Stimulated activated naive B cell treated with anti-CD40 and anti-IgM and Interleukin-4, amounts not matched to agents 10 μg/mL and 1 μg/mL and 100 μg/mL, for 72 hours (primary cell): ENCODE measurements at regions not wholly inside any gene's neighbourhood (a gene's known extent, or its start where the extent isn't known, plus 50 kb on each side); places are given as distances from the start of the nearest gene placed in this dataset.

Experiments
- ATAC-seq, 2 donors: fragments of 150-1000 bp; cut with Tn5 transposase; replicated peaks; 2 replicates each; pipeline ENCODE4 v1.10.0; 2021; ENCODE audit warnings: moderate library complexity in 1 of 2
- DNase-seq: peaks from one replicate; pipeline ENCODE4 v3.0.0; 2021
- H3K27ac Mint-ChIP-seq: one replicate; pipeline ENCODE4 v1.8.0; 2022; ENCODE audit warnings: mild to moderate bottlenecking, mixed read lengths
- H3K27me3 Mint-ChIP-seq, 2 donors: one replicate each; pipeline ENCODE4 v1.8.0; 2022; ENCODE audit warnings: mixed read lengths in 2 of 2
- H3K36me3 Mint-ChIP-seq, 2 donors: one replicate each; pipeline ENCODE4 v1.8.0; 2022; ENCODE audit warnings: mixed read lengths in 2 of 2, mild to moderate bottlenecking in 1 of 2
- H3K4me1 Mint-ChIP-seq, 2 donors: one replicate each; pipeline ENCODE4 v1.8.0; 2022; ENCODE audit warnings: mixed read lengths in 2 of 2, mild to moderate bottlenecking in 1 of 2
- H3K4me3 Mint-ChIP-seq, 2 donors: one replicate each; pipeline ENCODE4 v1.8.0; 2022; ENCODE audit warnings: mild to moderate bottlenecking in 2 of 2, mixed read lengths in 2 of 2, moderate library complexity in 1 of 2
- H3K9me3 Mint-ChIP-seq, 2 donors: one replicate each; pipeline ENCODE4 v1.8.0; 2022; ENCODE audit warnings: mixed read lengths in 2 of 2, mild to moderate bottlenecking in 1 of 2

DNA sequence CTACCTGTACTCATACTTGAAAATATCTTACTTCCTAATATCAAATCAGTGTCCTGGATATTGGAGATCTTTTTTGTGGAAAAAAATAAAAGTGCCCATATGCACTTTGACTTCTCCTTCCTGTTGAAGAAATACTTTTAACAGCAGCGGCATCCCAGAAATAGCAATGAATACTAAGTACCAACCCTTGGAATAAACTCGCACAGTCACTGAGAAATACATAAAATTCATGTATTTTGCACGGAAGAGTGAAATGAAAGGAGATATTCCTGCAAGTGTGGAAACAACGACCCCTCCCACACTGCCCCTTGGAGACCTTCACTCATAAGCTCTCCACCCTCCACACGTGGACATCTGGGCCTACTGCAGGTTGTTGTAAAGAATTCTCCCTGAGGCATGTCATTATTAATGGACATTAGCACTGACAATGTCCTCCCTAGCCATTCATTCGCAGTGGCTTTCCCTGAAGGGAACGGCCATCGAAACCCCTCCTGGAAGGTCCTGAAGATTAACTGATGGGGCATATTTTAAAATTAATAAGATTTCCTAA, 407.6 kb upstream of the PFKP start:
- H3K4me1 Mint-ChIP-seq: no peaks in the 10 kb centered on the region
- H3K9me3 Mint-ChIP-seq: peaks cover 0 to 4% of the 10 kb centered on the region in 2 donors
- DNase-seq: no peak
- no peak overlapping the region for H3K4me3 Mint-ChIP-seq
- no peaks in the 10 kb centered on the region for H3K36me3 Mint-ChIP-seq
- peaks cover 0 to 6% of the 10 kb centered on the region in 2 donors for H3K27me3 Mint-ChIP-seq
- no peak overlapping the region for H3K27ac Mint-ChIP-seq
- ATAC-seq: no peak

GRCh38 chr10:2658780-2659179, 408.6 kb upstream of the PFKP start:
- no peak for ATAC-seq
- H3K9me3 Mint-ChIP-seq: no peaks in the 10 kb centered on the region
- no peaks in the 10 kb centered on the region for H3K4me1 Mint-ChIP-seq
- H3K27me3 Mint-ChIP-seq: peaks cover 0 to 6% of the 10 kb centered on the region in 2 donors
- no peak overlapping the region for H3K27ac Mint-ChIP-seq
- H3K36me3 Mint-ChIP-seq: no peaks in the 10 kb centered on the region
- H3K4me3 Mint-ChIP-seq: no peak overlapping the region
- DNase-seq: no peak

DNA sequence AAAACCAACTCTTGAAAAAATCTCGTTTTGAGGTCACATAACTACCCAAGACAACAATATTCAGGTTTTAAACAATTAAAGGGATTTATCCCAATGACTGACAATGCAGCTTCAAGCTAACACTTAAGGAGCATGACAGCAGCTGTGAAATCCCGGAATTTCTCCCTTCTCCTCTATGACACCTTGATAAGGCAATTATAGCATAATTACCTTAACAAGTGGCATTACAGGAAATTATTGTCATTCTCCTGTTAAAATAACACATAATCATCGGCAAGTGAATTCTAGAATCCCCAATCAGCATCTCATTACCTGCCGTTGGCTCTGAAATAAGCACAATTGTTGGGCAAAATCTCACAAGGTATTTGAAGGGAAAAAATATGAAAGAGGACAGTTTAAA, 417.0 kb upstream of the PFKP start:
- peaks cover 0 to 1% of the 10 kb centered on the region in 2 donors for H3K9me3 Mint-ChIP-seq
- DNase-seq (no peak), ATAC-seq (no peak)
- H3K4me1 Mint-ChIP-seq: no peaks in the 10 kb centered on the region
- H3K27ac Mint-ChIP-seq: no peak overlapping the region
- H3K27me3 Mint-ChIP-seq: peaks cover 0 to 4% of the 10 kb centered on the region in 2 donors
- H3K4me3 Mint-ChIP-seq: no peak overlapping the region
- no peaks in the 10 kb centered on the region for H3K36me3 Mint-ChIP-seq

DNA sequence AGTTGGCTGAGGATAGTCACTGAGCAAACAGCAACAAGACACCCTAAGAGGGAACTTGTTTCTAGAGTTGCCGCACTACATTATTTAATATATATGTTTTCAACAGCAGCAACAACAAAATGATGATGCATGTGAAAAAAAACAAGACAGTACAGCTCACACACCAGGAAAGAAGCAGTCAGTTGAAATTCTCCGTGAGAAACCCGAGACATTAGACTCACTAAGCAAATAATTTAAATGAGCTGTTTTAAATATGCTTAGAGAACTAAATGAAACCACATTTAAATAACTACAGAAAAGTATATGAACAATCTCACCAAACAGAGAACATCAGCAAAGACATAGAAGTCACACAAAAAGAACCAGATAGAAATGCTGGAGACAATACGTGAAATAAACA, 426.3 kb upstream of the PFKP start:
- H3K27me3 Mint-ChIP-seq: peaks cover 0 to 15% of the 10 kb centered on the region in 2 donors
- H3K4me3 Mint-ChIP-seq: no peak overlapping the region
- H3K27ac Mint-ChIP-seq: no peak overlapping the region
- H3K4me1 Mint-ChIP-seq: no peaks in the 10 kb centered on the region
- peaks cover 3 to 6% of the 10 kb centered on the region in 2 donors for H3K9me3 Mint-ChIP-seq
- no peak for DNase-seq
- H3K36me3 Mint-ChIP-seq: no peaks in the 10 kb centered on the region
- no peak for ATAC-seq

DNA sequence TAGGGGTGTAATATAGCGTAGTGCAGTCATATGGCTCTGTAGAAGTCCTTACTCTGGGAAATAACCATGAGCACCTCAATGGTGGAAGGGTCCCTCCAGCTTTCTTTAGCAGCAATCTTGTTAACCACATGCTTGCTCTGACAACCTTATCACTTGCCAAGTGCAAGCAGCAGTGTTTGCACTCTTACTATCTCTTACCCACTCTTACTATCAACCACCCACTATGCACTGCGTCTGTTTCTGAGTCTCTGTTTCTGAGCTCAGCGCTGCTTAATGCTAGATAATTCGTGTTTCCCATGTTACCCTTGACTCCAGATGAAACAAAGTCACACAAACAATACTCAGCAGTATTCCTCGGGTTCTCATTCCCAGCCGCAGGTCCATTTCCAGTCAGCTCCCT, 433.7 kb upstream of the PFKP start:
- no peaks in the 10 kb centered on the region for H3K36me3 Mint-ChIP-seq
- no peaks in the 10 kb centered on the region for H3K9me3 Mint-ChIP-seq
- ATAC-seq (no peak), DNase-seq (no peak)
- no peaks in the 10 kb centered on the region for H3K4me1 Mint-ChIP-seq
- no peak overlapping the region for H3K27ac Mint-ChIP-seq
- no peak overlapping the region for H3K4me3 Mint-ChIP-seq
- peaks cover 0 to 12% of the 10 kb centered on the region in 2 donors for H3K27me3 Mint-ChIP-seq

- Mint-ChIP-seq H3K4me3 (no peak overlapping the region), H3K27ac (no peak overlapping the region), H3K4me1 (no peaks in the 10 kb centered on the region), H3K36me3 (no peaks in the 10 kb centered on the region), H3K9me3 (no peaks in the 10 kb centered on the region), H3K27me3 (peaks cover 0 to 5% of the 10 kb centered on the region in 2 donors)
- ATAC-seq: no peak
- DNase-seq: no peak
Observed at GRCh38 chr10:2631557-2632205, 435.7 kb upstream of the PFKP start.

DNA sequence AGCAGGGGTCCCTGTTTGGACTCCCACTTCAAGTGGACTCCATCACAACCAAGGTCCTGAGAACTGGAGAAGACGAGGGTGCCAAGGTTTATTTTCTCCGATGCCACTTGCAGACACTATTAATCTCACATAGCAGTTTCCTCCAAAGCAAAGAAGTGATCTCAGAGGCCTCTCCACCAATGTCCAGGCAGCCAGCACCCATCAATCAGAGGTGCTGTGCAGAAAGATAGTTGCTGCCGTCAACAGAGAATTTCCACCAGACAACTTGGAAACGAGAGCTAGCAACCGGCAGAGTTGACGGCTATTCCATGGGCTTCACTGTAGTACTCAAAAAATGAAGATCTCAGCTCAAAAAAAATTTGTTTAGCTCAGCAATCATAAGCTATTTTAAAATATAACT, 438.6 kb upstream of the PFKP start:
- Mint-ChIP-seq H3K4me3 (no peak overlapping the region), H3K36me3 (no peaks in the 10 kb centered on the region), H3K4me1 (no peaks in the 10 kb centered on the region), H3K27me3 (peaks cover under 1 to 2% of the 10 kb centered on the region in 2 donors), H3K27ac (no peak overlapping the region), H3K9me3 (no peaks in the 10 kb centered on the region)
- no peak for ATAC-seq
- DNase-seq: no peak

GRCh38 chr10:2627969-2628368, 439.4 kb upstream of the PFKP start:
- H3K9me3 Mint-ChIP-seq: no peaks in the 10 kb centered on the region
- no peaks in the 10 kb centered on the region for H3K36me3 Mint-ChIP-seq
- DNase-seq: no peak
- no peak overlapping the region for H3K4me3 Mint-ChIP-seq
- no peak overlapping the region for H3K27ac Mint-ChIP-seq
- peaks cover 4 to 8% of the 10 kb centered on the region in 2 donors for H3K27me3 Mint-ChIP-seq
- no peaks in the 10 kb centered on the region for H3K4me1 Mint-ChIP-seq
- no peak for ATAC-seq

GRCh38 chr10:2625094-2625493, 442.3 kb upstream of the PFKP start:
- H3K27me3 Mint-ChIP-seq: peaks cover 8 to 17% of the 10 kb centered on the region in 2 donors
- no peaks in the 10 kb centered on the region for H3K4me1 Mint-ChIP-seq
- H3K9me3 Mint-ChIP-seq: no peaks in the 10 kb centered on the region
- no peaks in the 10 kb centered on the region for H3K36me3 Mint-ChIP-seq
- ATAC-seq: no peak
- no peak overlapping the region for H3K27ac Mint-ChIP-seq
- H3K4me3 Mint-ChIP-seq: no peak overlapping the region
- no peak for DNase-seq

DNA sequence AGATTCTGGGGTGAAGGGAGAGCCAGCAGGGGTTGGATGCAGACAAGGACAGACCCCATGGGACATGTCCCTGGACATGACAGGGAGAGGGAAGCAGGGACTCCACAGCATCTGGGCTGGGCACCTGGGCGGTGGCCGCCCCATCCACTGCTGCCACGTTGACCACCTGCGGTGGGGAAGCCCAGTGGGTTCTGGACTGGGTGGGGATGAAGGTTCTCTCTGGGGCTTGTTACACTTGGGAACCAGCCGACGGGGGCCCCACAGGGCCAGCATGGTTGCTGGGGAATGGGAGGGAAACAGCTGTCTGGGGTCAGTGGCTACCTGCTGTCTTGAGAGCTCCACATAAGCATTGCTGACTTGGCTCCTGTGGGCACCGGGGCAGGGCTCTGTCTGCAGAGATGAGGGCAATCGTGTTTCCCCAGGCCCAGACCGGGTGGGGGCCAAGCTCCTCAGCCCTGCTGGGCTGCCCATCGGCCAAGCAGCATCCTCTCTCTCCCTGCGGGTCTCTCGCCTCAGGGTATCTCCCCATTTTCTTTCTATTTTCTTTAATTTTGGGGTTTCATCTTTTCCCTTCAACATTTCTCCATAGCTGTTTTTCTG, 443.6 kb upstream of the PFKP start:
- Mint-ChIP-seq H3K36me3 (no peaks in the 10 kb centered on the region), H3K9me3 (no peaks in the 10 kb centered on the region), H3K27me3 (peaks cover 8 to 17% of the 10 kb centered on the region in 2 donors), H3K4me1 (no peaks in the 10 kb centered on the region), H3K4me3 (no peak overlapping the region), H3K27ac (no peak overlapping the region)
- no peak for DNase-seq
- no peak for ATAC-seq

DNA sequence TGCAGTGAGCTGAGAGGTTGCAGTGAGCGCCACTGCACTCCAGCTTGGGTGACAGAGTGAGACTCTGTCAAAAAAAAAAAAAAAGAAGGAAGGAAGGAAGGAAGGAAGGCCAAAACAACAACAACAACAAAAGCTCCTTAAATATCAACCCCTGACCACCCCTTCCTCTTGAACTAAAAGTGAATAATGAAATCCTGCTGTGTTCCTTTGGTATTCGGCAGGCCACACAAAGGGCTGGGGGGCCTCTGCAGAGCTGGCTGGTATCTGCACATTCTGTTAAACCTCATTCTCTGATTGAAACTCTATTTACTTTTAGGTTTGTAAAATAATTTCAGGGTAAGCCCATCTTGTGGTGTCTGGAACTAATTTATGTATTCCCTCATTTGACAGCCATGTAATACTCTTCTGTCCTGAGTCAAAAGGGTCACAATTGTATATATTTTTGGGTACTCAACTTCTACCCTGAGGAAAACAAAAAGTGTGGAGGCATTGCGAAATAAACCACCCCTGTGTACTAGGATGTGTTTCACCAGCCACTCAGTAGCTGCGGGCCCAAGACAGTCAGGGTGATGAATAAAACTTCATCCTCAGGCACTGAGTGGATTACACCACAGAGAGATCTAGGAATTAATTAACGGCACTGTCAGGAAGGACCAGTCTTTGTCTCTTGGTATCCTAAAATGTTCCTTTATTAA, 446.4 kb upstream of the PFKP start:
- Mint-ChIP-seq H3K4me1 (no peaks in the 10 kb centered on the region), H3K27ac (no peak overlapping the region), H3K4me3 (no peak overlapping the region), H3K27me3 (peaks cover 14 to 17% of the 10 kb centered on the region in 2 donors), H3K36me3 (no peaks in the 10 kb centered on the region), H3K9me3 (no peaks in the 10 kb centered on the region)
- no peak for DNase-seq
- no peak for ATAC-seq

DNA sequence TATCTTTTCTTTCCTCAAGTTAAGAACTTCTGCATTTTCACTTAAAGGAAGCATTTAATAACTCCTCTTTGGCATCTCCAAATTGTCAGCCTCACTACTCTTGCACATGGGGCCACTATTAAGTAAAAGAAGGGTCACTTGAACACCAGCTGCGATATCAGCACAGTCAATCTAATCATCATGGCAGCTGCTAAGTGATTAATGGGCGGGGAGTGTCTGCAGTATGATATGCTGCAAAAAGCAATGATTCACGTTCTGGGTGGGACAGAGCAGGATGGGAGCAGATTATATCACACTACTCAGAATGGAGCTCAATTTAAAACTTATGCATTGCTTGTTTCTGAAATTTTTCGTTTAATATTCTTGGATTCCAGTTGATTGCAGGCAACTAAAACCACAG, 447.4 kb upstream of the PFKP start:
- Mint-ChIP-seq H3K4me3 (no peak overlapping the region), H3K4me1 (no peaks in the 10 kb centered on the region), H3K27ac (no peak overlapping the region), H3K36me3 (no peaks in the 10 kb centered on the region), H3K9me3 (no peaks in the 10 kb centered on the region), H3K27me3 (peaks cover 14 to 17% of the 10 kb centered on the region in 2 donors)
- ATAC-seq (no peak), DNase-seq (no peak)

DNA sequence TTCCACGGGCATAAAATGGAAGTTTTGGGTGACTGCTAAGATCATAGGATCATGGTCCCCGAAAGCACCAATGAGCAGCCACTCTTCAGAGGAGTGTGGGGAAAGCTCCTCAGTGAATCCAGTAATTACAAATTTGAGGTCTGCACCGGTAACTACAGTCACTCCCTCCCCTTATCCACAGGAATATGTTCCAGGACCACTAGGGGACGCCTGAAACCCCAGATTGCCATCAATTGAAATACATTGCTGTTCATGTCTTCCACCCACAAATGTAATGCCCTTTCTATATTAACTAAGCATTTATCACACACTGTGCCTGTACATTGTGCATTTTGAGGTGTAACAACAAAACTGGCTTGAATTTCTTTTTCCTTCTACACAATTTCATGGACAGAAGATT, 447.9 kb upstream of the PFKP start:
- H3K27ac Mint-ChIP-seq: no peak overlapping the region
- no peaks in the 10 kb centered on the region for H3K36me3 Mint-ChIP-seq
- H3K9me3 Mint-ChIP-seq: no peaks in the 10 kb centered on the region
- ATAC-seq (no peak), DNase-seq (no peak)
- no peaks in the 10 kb centered on the region for H3K4me1 Mint-ChIP-seq
- H3K4me3 Mint-ChIP-seq: no peak overlapping the region
- H3K27me3 Mint-ChIP-seq: peaks cover 14 to 17% of the 10 kb centered on the region in 2 donors

GRCh38 chr10:2618690-2619089, 448.7 kb upstream of the PFKP start:
- Mint-ChIP-seq H3K27ac (no peak overlapping the region), H3K4me1 (no peaks in the 10 kb centered on the region)
- no peak for DNase-seq

DNA sequence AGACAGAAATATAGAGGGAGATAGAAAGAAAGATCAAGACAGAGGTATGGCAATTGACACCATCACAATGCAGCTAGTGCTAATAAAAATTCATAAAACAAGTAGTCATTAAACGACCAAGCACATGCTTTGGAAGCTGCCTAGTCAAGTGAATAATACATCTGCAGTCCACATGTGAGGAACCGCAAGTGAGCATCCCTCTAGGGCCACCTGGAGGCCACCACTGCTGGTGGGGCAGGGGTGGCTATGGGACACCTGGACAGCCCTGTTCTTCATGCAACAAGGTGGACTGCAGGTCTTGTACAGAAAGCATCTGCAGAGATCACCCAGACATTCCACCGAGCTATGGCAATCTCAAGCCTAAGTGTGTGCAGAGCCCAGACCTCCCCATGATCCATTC, 451.1 kb upstream of the PFKP start:
- Mint-ChIP-seq H3K36me3 (no peaks in the 10 kb centered on the region), H3K9me3 (peaks cover 0 to 4% of the 10 kb centered on the region in 2 donors), H3K27ac (no peak overlapping the region), H3K27me3 (peaks cover under 1 to 5% of the 10 kb centered on the region in 2 donors), H3K4me1 (no peaks in the 10 kb centered on the region), H3K4me3 (no peak overlapping the region)
- DNase-seq (no peak), ATAC-seq (no peak)

More at GRCh38 chr10:2618690-2619089, 448.7 kb upstream of the PFKP start:
- Mint-ChIP-seq H3K36me3 (no peaks in the 10 kb centered on the region), H3K27me3 (peaks cover 14 to 16% of the 10 kb centered on the region in 2 donors), H3K4me3 (no peak overlapping the region), H3K9me3 (peaks cover 0 to under 1% of the 10 kb centered on the region in 2 donors)
- ATAC-seq: no peak
